ENCODE measurements at regions not wholly inside any gene's neighbourhood (a gene's known extent, or its start where the extent isn't known, plus 50 kb on each side); places are given as distances from the start of the nearest gene placed in this dataset.

DNA sequence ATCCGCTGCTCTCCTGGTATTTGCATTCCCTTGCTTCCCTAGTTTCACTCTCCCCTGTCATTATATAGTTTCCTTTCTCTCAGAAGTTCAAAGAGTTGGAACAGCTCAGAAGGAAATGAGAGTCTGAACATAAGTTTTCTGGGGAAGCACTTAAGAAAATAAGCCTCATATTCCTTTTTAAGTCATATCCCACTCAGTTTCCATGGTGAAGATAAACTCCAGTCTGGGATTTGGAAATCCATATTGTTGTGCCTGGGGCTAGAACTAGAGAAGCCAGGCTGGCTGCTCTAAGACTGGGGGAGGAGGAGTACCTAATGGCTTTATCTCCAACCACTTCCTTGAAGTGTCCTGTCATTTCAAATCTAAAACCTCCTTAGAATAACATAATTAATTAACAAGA is 134.2 kb upstream of the ALCAM start:
- Mint-ChIP-seq H3K4me1 (ENCODE audit: unreplicated experiment) (peaks cover 6% of the 10 kb centered on the region), H3K9me3 (peaks cover 4% of the 10 kb centered on the region), H3K27ac (no peak overlapping the region), H3K36me3 (no peaks in the 10 kb centered on the region), H3K4me3 (no peak overlapping the region), H3K27me3 (no peaks in the 10 kb centered on the region)
- DNase-seq (ENCODE audit: extremely low spot score, unreplicated experiment) = no peak
- no peak for TF ChIP-seq CTCF (conservative IDR thresholded peaks at IDR 0.05)

- peaks cover 4% of the 10 kb centered on the region for H3K9me3 Mint-ChIP-seq
- H3K4me1 Mint-ChIP-seq (ENCODE audit: unreplicated experiment) = peaks cover 6% of the 10 kb centered on the region
- no peak for TF ChIP-seq CTCF (conservative IDR thresholded peaks at IDR 0.05)
- no peak overlapping the region for H3K4me3 Mint-ChIP-seq
- DNase-seq (ENCODE audit: extremely low spot score, unreplicated experiment) = no peak
- no peaks in the 10 kb centered on the region for H3K27me3 Mint-ChIP-seq
- no peaks in the 10 kb centered on the region for H3K36me3 Mint-ChIP-seq
- H3K27ac Mint-ChIP-seq = no peak overlapping the region
These were observed 133.7 kb upstream of the ALCAM start for GRCh38 chr3:105233010-105233409.

DNA sequence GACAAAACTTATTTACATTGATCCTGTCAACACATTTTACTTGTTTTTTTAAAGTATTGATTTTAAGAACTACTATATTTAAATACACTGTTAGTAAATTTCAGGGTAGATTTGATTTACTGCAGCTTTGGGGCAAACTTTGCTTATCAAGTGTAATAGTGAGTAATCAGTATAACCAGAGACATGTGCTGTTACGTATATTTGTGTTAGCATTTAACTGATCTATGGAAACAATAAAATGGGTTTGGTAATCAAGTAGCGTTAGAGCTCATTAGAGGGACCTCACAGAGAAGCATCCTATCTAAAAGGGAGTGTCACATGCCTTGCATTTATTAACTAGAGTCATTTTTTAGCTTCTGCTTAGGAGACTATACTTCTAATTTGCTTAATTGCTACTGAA is 131.5 kb upstream of the ALCAM start:
- no peak overlapping the region for H3K4me3 Mint-ChIP-seq
- DNase-seq (ENCODE audit: extremely low spot score, unreplicated experiment) = no peak

DNA sequence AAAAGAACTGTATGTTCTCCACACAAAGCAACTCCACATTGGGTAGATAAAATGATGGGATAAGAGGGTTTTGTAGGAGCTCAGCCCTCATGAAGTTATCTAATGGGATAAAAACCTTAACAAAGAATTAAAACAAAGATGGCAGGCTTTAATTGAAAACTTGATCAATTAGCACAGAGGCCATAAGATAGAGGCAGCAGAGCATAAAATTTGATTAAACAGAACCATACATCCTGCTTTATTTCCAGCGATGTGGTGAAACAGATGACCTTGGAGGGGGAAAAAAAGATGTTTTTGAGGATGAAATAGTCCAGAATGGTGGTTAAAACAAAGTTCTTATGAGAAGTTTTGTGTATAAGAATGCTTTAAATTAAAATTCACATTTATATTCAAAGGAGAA is 130.9 kb upstream of the ALCAM start:
- Mint-ChIP-seq H3K4me3 (no peak overlapping the region), H3K9me3 (no peaks in the 10 kb centered on the region), H3K36me3 (no peaks in the 10 kb centered on the region), H3K4me1 (ENCODE audit: unreplicated experiment) (peaks cover 6% of the 10 kb centered on the region), H3K27me3 (no peaks in the 10 kb centered on the region), H3K27ac (no peak overlapping the region)
- DNase-seq (ENCODE audit: extremely low spot score, unreplicated experiment) = no peak
- no peak for TF ChIP-seq CTCF (conservative IDR thresholded peaks at IDR 0.05)

More for the DNA sequence above, 131.5 kb upstream of the ALCAM start:
- no peak for TF ChIP-seq CTCF (conservative IDR thresholded peaks at IDR 0.05)
- no peak overlapping the region for H3K27ac Mint-ChIP-seq
- no peaks in the 10 kb centered on the region for H3K27me3 Mint-ChIP-seq
- H3K9me3 Mint-ChIP-seq = no peaks in the 10 kb centered on the region
- peaks cover 6% of the 10 kb centered on the region for H3K4me1 Mint-ChIP-seq (ENCODE audit: unreplicated experiment)
- H3K36me3 Mint-ChIP-seq = no peaks in the 10 kb centered on the region

DNA sequence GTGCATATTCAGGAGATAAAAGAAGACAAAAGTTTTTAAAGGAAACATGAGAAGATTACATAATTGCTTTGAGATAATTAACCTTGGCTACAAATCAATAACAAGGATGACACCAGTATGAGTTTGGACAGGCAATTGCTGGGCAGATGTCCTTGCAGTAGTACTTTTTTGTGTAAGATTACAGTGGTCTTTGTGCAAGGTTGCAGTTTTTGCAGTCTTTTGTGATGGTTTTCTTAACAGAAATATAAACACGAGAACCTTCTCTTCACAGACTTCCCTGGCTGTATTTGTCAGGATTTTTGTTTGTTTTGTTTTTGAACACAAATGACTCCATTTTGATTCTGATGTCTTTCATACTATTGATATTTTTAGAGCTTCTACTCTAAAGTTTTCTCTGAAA is 128.3 kb upstream of the ALCAM start:
- H3K4me3 Mint-ChIP-seq = no peak overlapping the region
- H3K27ac Mint-ChIP-seq = no peak overlapping the region
- peaks cover 6% of the 10 kb centered on the region for H3K9me3 Mint-ChIP-seq
- DNase-seq (ENCODE audit: extremely low spot score, unreplicated experiment) = no peak
- H3K27me3 Mint-ChIP-seq = no peaks in the 10 kb centered on the region
- H3K36me3 Mint-ChIP-seq = no peaks in the 10 kb centered on the region
- no peaks in the 10 kb centered on the region for H3K4me1 Mint-ChIP-seq (ENCODE audit: unreplicated experiment)
- TF ChIP-seq CTCF (conservative IDR thresholded peaks at IDR 0.05) = no peak

DNA sequence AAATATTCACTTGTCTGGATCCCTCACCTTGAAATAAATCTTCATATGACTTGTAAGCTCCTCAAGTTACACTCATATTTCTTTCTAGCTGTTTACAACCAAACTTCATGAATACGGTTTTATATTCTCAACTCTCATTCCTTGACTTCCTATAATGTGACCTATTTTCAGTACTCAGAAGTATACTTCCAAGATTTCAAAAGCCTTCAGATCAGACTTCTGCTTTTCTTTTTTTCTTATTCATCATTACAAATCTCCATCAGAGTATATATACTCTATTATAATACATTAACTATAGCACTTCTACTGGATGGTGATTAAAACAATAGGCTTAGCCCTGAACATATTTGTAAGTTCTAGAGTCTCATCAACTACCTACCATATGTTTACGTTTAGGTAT is 123.6 kb upstream of the ALCAM start:
- no peak overlapping the region for H3K27ac Mint-ChIP-seq
- H3K4me3 Mint-ChIP-seq = no peak overlapping the region
- DNase-seq (ENCODE audit: extremely low spot score, unreplicated experiment) = no peak
- peaks cover 9% of the 10 kb centered on the region for H3K9me3 Mint-ChIP-seq
- no peaks in the 10 kb centered on the region for H3K4me1 Mint-ChIP-seq (ENCODE audit: unreplicated experiment)
- no peaks in the 10 kb centered on the region for H3K27me3 Mint-ChIP-seq
- no peak for TF ChIP-seq CTCF (conservative IDR thresholded peaks at IDR 0.05)
- H3K36me3 Mint-ChIP-seq = no peaks in the 10 kb centered on the region

Data from type B pancreatic cell (in vitro differentiated cells).